ENCODE measurements at regions not wholly inside any gene's neighbourhood (a gene's known extent, or its start where the extent isn't known, plus 50 kb on each side); places are given as distances from the start of the nearest gene placed in this dataset.

DNA sequence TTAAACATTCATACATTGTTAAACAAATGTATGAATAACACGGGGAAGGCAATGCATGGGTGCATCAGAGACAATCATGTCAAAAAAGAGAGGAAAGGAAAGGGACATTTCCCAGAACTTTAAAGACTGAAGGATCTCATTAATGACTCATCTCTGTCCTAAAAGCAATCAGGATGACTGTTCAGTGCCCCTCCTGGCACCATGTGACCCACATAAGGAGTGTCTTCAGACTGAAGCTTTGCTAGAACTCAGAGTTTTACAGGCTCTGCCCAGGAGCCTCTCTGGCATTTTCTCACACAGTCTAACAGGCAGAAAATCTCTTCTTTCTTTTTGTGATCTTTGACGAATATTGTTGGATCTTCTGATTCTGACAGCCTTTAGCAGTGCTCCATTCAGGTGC lies 315.3 kb downstream of the OTUD1 start:
- peak overlapping the region; percentile 17; the same call in 1 of the 2 replicates for H3K4me2 ChIP-seq (ENCODE audit: low read length)
- H3K4me3 ChIP-seq (ENCODE audit: low read length): no peak overlapping the region
- H3K36me3 ChIP-seq (replicated peaks; ENCODE audit: low read depth, low read length): no peaks in the 10 kb centered on the region
- no peaks in the 10 kb centered on the region for H3K27me3 ChIP-seq (ENCODE audit: low read depth, low read length)
- no peak overlapping the region for H2AFZ ChIP-seq (ENCODE audit: low read depth, low read length)
- TF ChIP-seq, protein P1, sequence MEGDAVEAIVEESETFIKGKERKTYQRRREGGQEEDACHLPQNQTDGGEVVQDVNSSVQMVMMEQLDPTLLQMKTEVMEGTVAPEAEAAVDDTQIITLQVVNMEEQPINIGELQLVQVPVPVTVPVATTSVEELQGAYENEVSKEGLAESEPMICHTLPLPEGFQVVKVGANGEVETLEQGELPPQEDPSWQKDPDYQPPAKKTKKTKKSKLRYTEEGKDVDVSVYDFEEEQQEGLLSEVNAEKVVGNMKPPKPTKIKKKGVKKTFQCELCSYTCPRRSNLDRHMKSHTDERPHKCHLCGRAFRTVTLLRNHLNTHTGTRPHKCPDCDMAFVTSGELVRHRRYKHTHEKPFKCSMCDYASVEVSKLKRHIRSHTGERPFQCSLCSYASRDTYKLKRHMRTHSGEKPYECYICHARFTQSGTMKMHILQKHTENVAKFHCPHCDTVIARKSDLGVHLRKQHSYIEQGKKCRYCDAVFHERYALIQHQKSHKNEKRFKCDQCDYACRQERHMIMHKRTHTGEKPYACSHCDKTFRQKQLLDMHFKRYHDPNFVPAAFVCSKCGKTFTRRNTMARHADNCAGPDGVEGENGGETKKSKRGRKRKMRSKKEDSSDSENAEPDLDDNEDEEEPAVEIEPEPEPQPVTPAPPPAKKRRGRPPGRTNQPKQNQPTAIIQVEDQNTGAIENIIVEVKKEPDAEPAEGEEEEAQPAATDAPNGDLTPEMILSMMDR (IDR thresholded peaks at IDR 0.05; ENCODE audit: low read depth, low read length): no peak
- TF ChIP-seq EZH2phosphoT487 (IDR thresholded peaks at IDR 0.05; ENCODE audit: low read depth): no peak
- no peaks in the 10 kb centered on the region for H4K20me1 ChIP-seq (ENCODE audit: insufficient read depth, low read length)
- no peak overlapping the region for H3K9ac ChIP-seq (ENCODE audit: low read length)
- no peaks in the 10 kb centered on the region for H3K79me2 ChIP-seq (ENCODE audit: low read length)
- H3K9me3 ChIP-seq (ENCODE audit: insufficient read depth, low read length): no peaks in the 10 kb centered on the region
- no peak overlapping the region for H3K27ac ChIP-seq (ENCODE audit: low read length)
- H3K4me1 ChIP-seq (ENCODE audit: low read length): peaks cover 6% of the 10 kb centered on the region; the same call in 1 of the 2 replicates

DNA sequence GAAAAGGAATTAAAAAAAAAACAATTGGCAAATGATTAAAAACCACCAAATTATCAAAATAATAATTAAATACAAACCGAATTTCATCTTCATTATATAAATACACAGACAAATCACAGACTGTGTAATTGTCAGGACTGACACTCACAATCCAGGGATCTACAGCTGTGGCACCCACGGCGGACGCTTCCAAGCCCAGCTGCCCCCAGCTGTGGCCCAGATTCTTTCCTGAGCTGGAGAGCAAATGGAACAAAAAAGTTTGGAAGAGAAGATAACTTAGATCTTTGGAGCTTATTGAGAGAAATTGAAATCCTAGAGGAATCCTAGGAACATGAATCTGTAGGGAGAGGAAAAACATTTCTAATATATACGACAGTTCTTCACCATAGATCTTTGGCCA lies 316.1 kb downstream of the OTUD1 start:
- no peak overlapping the region for H3K4me3 ChIP-seq (ENCODE audit: low read length)
- no peaks in the 10 kb centered on the region for H3K9me3 ChIP-seq (ENCODE audit: insufficient read depth, low read length)
- H3K27ac ChIP-seq (ENCODE audit: low read length): no peak overlapping the region
- TF ChIP-seq EZH2phosphoT487 (IDR thresholded peaks at IDR 0.05; ENCODE audit: low read depth): no peak
- TF ChIP-seq, protein P1 (IDR thresholded peaks at IDR 0.05; ENCODE audit: low read depth, low read length): no peak
- no peak overlapping the region for H2AFZ ChIP-seq (ENCODE audit: low read depth, low read length)
- H3K79me2 ChIP-seq (ENCODE audit: low read length): no peaks in the 10 kb centered on the region
- H3K36me3 ChIP-seq (replicated peaks; ENCODE audit: low read depth, low read length): no peaks in the 10 kb centered on the region
- H4K20me1 ChIP-seq (ENCODE audit: insufficient read depth, low read length): no peaks in the 10 kb centered on the region
- H3K4me1 ChIP-seq (ENCODE audit: low read length): peaks cover 6% of the 10 kb centered on the region; the same call in 1 of the 2 replicates
- H3K9ac ChIP-seq (ENCODE audit: low read length): no peak overlapping the region
- no peak overlapping the region for H3K4me2 ChIP-seq (ENCODE audit: low read length)
- no peaks in the 10 kb centered on the region for H3K27me3 ChIP-seq (ENCODE audit: low read depth, low read length)

DNA sequence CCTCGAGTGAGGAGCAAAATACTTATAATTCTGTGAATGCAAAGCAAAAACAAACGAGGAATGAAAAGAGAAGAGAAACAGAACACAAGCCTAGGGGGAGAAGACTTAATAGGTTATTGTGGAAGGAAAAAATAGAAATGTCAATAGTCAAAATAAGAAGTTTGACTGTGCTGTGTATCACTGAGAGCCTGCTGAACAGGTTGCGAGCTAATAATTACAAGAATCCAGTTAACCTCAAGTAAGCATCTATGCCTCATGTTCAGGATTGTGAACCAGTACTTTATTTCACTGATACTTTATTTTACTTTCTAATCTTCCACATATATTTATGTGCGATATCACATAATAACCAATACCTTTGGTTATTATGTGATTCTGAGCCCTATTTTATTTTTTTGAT lies 316.7 kb downstream of the OTUD1 start:
- H3K36me3 ChIP-seq (replicated peaks; ENCODE audit: low read depth, low read length): no peaks in the 10 kb centered on the region
- H3K4me3 ChIP-seq (ENCODE audit: low read length): no peak overlapping the region
- H3K79me2 ChIP-seq (ENCODE audit: low read length): no peaks in the 10 kb centered on the region
- H2AFZ ChIP-seq (ENCODE audit: low read depth, low read length): no peak overlapping the region
- no peaks in the 10 kb centered on the region for H3K27me3 ChIP-seq (ENCODE audit: low read depth, low read length)
- TF ChIP-seq, protein P1 (IDR thresholded peaks at IDR 0.05; ENCODE audit: low read depth, low read length): no peak
- TF ChIP-seq EZH2phosphoT487 (IDR thresholded peaks at IDR 0.05; ENCODE audit: low read depth): no peak
- H3K9ac ChIP-seq (ENCODE audit: low read length): no peak overlapping the region
- H3K27ac ChIP-seq (ENCODE audit: low read length): no peak overlapping the region
- H4K20me1 ChIP-seq (ENCODE audit: insufficient read depth, low read length): no peaks in the 10 kb centered on the region
- H3K4me2 ChIP-seq (ENCODE audit: low read length): no peak overlapping the region
- no peaks in the 10 kb centered on the region for H3K9me3 ChIP-seq (ENCODE audit: insufficient read depth, low read length)
- H3K4me1 ChIP-seq (ENCODE audit: low read length): peaks cover 6% of the 10 kb centered on the region; the same call in 1 of the 2 replicates

DNA sequence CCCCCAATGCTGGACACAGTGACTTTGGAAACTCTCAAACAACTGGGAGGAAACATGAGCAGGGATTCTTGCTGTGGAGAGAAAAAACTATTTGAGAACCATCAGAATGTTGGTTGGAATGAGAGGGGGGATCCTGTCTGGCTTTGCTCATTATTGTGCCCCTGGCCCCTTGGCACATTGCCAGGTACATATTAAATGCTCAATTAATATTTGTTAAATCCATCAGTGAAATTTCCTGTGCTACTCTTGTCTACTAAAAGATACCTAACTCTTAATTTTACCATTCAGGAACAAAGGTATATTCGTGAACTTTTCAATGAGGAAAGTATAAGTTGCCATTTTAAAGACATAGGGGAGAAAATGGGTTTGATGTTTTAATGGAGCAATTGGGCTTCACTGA lies 329.4 kb downstream of the OTUD1 start:
- no peak overlapping the region for H3K27ac ChIP-seq (ENCODE audit: low read length)
- TF ChIP-seq EZH2phosphoT487 (IDR thresholded peaks at IDR 0.05; ENCODE audit: low read depth): no peak
- TF ChIP-seq, protein P1 (IDR thresholded peaks at IDR 0.05; ENCODE audit: low read depth, low read length): no peak
- no peaks in the 10 kb centered on the region for H3K36me3 ChIP-seq (replicated peaks; ENCODE audit: low read depth, low read length)
- no peaks in the 10 kb centered on the region for H3K4me1 ChIP-seq (ENCODE audit: low read length)
- no peak overlapping the region for H3K4me2 ChIP-seq (ENCODE audit: low read length)
- H4K20me1 ChIP-seq (ENCODE audit: insufficient read depth, low read length): no peaks in the 10 kb centered on the region
- H3K4me3 ChIP-seq (ENCODE audit: low read length): no peak overlapping the region
- no peak overlapping the region for H2AFZ ChIP-seq (ENCODE audit: low read depth, low read length)
- no peaks in the 10 kb centered on the region for H3K79me2 ChIP-seq (ENCODE audit: low read length)
- H3K9me3 ChIP-seq (ENCODE audit: insufficient read depth, low read length): no peaks in the 10 kb centered on the region
- H3K9ac ChIP-seq (ENCODE audit: low read length): no peak overlapping the region
- H3K27me3 ChIP-seq (ENCODE audit: low read depth, low read length): no peaks in the 10 kb centered on the region
